Endothelial cell of umbilical vein (primary cell): ENCODE measurements at regions not wholly inside any gene's neighbourhood (a gene's known extent, or its start where the extent isn't known, plus 50 kb on each side); places are given as distances from the start of the nearest gene placed in this dataset.

Experiments used
- EZH2 ChIP-seq: IDR thresholded peaks from 2 replicates; pipeline ENCODE4 v1.6.1; 2012; ENCODE audit warnings: borderline replicate concordance, low read depth, mild to moderate bottlenecking, moderate library complexity, low read length, inconsistent platforms; ENCODE audit not compliant: severe bottlenecking
- JUN ChIP-seq: IDR thresholded peaks from 2 replicates; pipeline ENCODE4 v1.6.1; 2011; ENCODE audit warnings: borderline replicate concordance, low read depth; ENCODE audit not compliant: insufficient read length, insufficient read depth
- POLR2A ChIP-seq: IDR thresholded peaks from 2 replicates; pipeline ENCODE4 v1.6.1; 2012; ENCODE audit warnings: low read depth, mild to moderate bottlenecking, control low read depth, low read length
- TF ChIP-seq, protein P1 (sequence below), 2 donors: IDR thresholded peaks; 1 replicate in 1 of 2; 2 replicates in 1 of 2; pipeline ENCODE4 v1.5.1; 2011; ENCODE audit warnings: low read length in 2 of 2, mild to moderate bottlenecking in 2 of 2, moderate library complexity in 2 of 2, control low read depth in 1 of 2, inconsistent platforms in 1 of 2, low read depth in 1 of 2; ENCODE audit not compliant: insufficient read depth in 1 of 2; ENCODE audit errors: extremely low read depth in 1 of 2

DNA sequence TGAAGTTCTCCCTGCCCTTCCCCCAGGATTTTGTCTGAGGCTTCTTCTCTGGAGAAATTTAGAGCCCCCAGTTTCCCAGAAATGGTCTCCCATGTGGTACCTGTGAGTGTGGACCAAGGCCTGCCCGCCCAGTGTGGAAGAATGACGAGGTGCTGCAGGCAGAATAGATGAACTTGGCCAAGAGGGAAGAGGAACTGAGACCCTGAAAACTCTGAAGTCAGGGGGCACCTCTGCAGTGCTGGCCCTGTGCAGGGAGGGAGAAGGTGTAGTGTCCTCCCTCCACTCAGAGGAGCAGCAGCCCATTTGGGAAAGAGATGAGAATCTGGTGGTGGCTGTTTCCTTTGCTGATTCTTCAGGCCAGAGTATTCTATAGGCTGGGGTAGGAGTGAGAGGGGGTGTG, 115.2 kb upstream of the PCGF5 start:
- TF ChIP-seq EZH2 (no peak), JUN (no peak), POLR2A (no peak)
- TF ChIP-seq, protein P1, sequence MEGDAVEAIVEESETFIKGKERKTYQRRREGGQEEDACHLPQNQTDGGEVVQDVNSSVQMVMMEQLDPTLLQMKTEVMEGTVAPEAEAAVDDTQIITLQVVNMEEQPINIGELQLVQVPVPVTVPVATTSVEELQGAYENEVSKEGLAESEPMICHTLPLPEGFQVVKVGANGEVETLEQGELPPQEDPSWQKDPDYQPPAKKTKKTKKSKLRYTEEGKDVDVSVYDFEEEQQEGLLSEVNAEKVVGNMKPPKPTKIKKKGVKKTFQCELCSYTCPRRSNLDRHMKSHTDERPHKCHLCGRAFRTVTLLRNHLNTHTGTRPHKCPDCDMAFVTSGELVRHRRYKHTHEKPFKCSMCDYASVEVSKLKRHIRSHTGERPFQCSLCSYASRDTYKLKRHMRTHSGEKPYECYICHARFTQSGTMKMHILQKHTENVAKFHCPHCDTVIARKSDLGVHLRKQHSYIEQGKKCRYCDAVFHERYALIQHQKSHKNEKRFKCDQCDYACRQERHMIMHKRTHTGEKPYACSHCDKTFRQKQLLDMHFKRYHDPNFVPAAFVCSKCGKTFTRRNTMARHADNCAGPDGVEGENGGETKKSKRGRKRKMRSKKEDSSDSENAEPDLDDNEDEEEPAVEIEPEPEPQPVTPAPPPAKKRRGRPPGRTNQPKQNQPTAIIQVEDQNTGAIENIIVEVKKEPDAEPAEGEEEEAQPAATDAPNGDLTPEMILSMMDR (IDR thresholded peaks at IDR 0.05; ENCODE audit: extremely low read depth in 1 of 2, insufficient read depth in 1 of 2, low read depth in 1 of 2, low read length in 2 of 2), result no peak
